ENCODE measurements at regions not wholly inside any gene's neighbourhood (a gene's known extent, or its start where the extent isn't known, plus 50 kb on each side); places are given as distances from the start of the nearest gene placed in this dataset.

DNA sequence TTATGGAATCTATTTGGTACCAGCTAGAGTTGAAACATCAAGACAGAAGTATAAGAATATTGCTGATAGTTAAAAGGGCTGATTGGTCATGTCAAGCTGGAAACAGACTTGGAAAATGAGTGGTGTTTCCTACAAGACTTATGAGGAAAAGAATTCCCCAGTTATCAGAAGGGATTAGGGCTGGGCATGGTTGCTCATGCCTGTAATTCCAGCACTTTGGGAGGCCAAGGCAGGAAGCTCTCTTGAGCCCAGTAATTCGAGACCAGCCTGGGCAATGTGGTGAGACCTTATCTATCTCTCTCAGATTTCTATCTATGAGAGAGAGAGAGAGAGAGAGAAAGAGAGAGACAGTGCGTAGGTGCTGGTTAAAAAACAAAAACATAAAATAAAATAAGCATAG lies 139.5 kb upstream of the PMFBP1 start:
- TF ChIP-seq, protein P1, sequence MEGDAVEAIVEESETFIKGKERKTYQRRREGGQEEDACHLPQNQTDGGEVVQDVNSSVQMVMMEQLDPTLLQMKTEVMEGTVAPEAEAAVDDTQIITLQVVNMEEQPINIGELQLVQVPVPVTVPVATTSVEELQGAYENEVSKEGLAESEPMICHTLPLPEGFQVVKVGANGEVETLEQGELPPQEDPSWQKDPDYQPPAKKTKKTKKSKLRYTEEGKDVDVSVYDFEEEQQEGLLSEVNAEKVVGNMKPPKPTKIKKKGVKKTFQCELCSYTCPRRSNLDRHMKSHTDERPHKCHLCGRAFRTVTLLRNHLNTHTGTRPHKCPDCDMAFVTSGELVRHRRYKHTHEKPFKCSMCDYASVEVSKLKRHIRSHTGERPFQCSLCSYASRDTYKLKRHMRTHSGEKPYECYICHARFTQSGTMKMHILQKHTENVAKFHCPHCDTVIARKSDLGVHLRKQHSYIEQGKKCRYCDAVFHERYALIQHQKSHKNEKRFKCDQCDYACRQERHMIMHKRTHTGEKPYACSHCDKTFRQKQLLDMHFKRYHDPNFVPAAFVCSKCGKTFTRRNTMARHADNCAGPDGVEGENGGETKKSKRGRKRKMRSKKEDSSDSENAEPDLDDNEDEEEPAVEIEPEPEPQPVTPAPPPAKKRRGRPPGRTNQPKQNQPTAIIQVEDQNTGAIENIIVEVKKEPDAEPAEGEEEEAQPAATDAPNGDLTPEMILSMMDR (IDR thresholded peaks at IDR 0.05; ENCODE audit: poor library complexity, severe bottlenecking) = no peak
- no peak for TF ChIP-seq REST (IDR thresholded peaks at IDR 0.05; ENCODE audit: borderline replicate concordance)
- no peak for TF ChIP-seq EZH2 (IDR thresholded peaks at IDR 0.05; ENCODE audit: borderline replicate concordance, insufficient read depth, low read length, poor library complexity, severe bottlenecking)
